Nephron (organoid): ENCODE measurements at regions not wholly inside any gene's neighbourhood (a gene's known extent, or its start where the extent isn't known, plus 50 kb on each side); places are given as distances from the start of the nearest gene placed in this dataset.

Experiments
- H3K27ac Mint-ChIP-seq, 3 experiments: 2 replicates each; pipeline ENCODE4 v1.8.0; 2020; ENCODE audit warnings: mixed read lengths in 3 of 3, mild to moderate bottlenecking in 2 of 3, moderate library complexity in 1 of 3
- H3K27me3 Mint-ChIP-seq: 2 replicates; pipeline ENCODE4 v1.8.0; 2021; ENCODE audit warnings: low read depth, mild to moderate bottlenecking, moderate library complexity, mixed read lengths
- H3K36me3 Mint-ChIP-seq: 2 replicates; pipeline ENCODE4 v1.8.0; 2020; ENCODE audit warnings: low read depth, mixed read lengths
- H3K4me1 Mint-ChIP-seq: 2 replicates; pipeline ENCODE4 v1.8.0; 2020; ENCODE audit warnings: mixed read lengths
- H3K4me3 Mint-ChIP-seq, 3 experiments: 2 replicates each; pipeline ENCODE4 v1.8.0; 2020; ENCODE audit warnings: mild to moderate bottlenecking in 3 of 3, mixed read lengths in 3 of 3, moderate library complexity in 2 of 3
- H3K9me3 Mint-ChIP-seq: 2 replicates; pipeline ENCODE4 v1.8.0; 2020; ENCODE audit warnings: mixed read lengths
- TF ChIP-seq, protein P1 (sequence below), 3 experiments: fragments of 200-600 bp; sonication (generic); IDR thresholded peaks; one replicate each; pipeline ENCODE4 v1.5.0; 2021; ENCODE audit warnings: antibody characterized with exemption in 3 of 3; ENCODE audit not compliant: unreplicated experiment in 3 of 3

DNA sequence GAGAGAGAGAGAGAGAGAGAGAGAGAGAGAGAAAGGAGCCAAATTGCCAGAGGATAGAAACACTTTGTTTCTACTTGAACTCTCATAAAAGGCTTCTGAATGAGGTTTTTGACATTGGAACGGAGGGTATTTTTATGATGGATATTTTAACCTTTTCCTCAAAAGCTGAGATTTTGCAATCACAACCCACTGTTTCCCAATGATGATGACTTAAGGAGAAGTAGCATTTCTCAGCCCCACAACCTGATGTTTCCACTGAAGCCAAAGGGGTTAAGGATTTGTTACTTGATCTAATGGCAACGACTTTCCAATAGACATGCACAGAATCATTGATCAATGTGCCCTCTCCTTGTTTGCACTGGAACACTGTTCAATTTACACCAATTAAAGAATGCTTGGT, 67.1 kb upstream of the POU3F3 start:
- no peaks in the 10 kb centered on the region for H3K9me3 Mint-ChIP-seq
- no peak overlapping the region for H3K27ac Mint-ChIP-seq
- peaks cover 40% of the 10 kb centered on the region for H3K27me3 Mint-ChIP-seq
- H3K4me1 Mint-ChIP-seq, result peaks cover 18% of the 10 kb centered on the region
- H3K4me3 Mint-ChIP-seq, result no peak overlapping the region
- no peaks in the 10 kb centered on the region for H3K36me3 Mint-ChIP-seq
- TF ChIP-seq, protein P1, sequence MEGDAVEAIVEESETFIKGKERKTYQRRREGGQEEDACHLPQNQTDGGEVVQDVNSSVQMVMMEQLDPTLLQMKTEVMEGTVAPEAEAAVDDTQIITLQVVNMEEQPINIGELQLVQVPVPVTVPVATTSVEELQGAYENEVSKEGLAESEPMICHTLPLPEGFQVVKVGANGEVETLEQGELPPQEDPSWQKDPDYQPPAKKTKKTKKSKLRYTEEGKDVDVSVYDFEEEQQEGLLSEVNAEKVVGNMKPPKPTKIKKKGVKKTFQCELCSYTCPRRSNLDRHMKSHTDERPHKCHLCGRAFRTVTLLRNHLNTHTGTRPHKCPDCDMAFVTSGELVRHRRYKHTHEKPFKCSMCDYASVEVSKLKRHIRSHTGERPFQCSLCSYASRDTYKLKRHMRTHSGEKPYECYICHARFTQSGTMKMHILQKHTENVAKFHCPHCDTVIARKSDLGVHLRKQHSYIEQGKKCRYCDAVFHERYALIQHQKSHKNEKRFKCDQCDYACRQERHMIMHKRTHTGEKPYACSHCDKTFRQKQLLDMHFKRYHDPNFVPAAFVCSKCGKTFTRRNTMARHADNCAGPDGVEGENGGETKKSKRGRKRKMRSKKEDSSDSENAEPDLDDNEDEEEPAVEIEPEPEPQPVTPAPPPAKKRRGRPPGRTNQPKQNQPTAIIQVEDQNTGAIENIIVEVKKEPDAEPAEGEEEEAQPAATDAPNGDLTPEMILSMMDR (IDR thresholded peaks at IDR 0.05; ENCODE audit: unreplicated experiment in 3 of 3), result no peak

DNA sequence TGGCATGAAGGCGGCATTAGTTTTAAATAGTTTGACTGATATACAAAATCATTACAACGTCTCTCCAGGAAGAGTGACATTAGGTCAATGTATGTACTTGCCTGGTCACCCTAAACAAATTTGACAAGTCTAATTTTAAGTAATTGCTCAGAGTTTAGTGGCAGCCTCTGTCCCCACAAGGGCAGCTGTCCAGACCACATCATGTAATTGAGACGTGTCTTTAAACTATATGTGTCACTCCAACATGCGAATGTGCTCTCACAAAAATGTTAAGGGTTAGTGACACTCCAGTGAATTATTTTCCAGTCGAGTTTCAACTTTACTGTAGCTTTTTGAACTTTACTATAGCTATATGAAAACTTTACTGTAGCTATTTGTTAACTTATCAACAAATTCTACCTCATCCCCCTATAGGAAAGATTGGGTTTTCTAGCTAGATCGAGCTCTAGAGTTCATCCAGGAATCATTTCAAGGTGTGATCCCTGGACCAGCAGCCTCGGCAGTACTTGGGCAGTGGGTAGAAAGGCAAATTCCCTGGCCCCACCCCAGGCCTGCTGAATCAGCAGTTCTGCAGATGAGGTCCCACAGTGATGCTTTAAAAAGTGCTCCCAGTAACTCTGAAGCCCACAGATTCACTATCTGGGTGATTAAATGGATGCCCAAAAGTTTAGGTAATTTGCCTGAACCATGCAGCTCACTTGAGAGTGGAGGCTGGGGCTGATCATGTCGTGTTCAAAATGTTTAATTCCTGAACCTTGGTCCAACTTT, 66.4 kb upstream of the POU3F3 start:
- TF ChIP-seq, protein P1 (IDR thresholded peaks at IDR 0.05; ENCODE audit: unreplicated experiment in 3 of 3), result no peak
- Mint-ChIP-seq H3K9me3 (no peaks in the 10 kb centered on the region), H3K4me1 (peaks cover 20% of the 10 kb centered on the region), H3K27me3 (peaks cover 40% of the 10 kb centered on the region), H3K4me3 (no peak overlapping the region), H3K36me3 (no peaks in the 10 kb centered on the region), H3K27ac (no peak overlapping the region)

DNA sequence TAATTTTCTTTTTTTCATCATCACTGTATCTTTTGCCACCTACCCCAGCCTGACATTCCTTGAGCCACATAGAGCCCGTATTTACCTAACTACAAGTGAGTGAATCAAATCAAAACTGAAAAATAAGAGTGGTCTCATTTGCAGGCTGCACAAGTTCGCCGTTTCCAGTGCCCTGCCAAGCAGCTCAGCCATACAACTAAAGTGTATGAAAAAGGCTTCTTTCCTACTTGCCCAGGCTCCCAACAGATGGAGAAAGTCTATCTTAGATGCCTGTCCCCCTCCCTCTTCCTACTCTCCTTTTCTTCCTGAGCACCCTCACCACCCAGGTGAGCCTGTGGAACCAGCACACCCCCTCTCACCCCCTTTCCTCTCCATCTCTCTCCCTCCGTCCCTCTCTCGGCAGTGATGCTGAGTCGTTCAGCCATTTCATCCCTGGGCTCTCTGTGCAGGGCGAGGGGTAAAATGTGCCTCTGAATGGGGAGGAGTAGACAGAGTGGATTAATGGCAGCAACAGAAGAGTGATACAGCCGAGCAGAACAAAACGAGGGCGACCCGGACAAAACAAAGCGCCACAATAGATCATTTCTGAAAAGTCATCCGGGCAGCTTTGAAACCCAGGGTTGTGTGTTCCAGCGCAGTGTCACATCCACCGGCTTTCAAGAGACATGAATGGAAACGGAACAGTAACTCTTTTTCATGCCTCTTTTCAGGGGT, 65.0 kb upstream of the POU3F3 start:
- Mint-ChIP-seq H3K27ac (no peak overlapping the region), H3K27me3 (peaks cover 40% of the 10 kb centered on the region), H3K36me3 (no peaks in the 10 kb centered on the region), H3K4me1 (peaks cover 20% of the 10 kb centered on the region), H3K9me3 (no peaks in the 10 kb centered on the region), H3K4me3 (no peak overlapping the region)
- TF ChIP-seq, protein P1 (IDR thresholded peaks at IDR 0.05; ENCODE audit: unreplicated experiment in 3 of 3), result no peak

DNA sequence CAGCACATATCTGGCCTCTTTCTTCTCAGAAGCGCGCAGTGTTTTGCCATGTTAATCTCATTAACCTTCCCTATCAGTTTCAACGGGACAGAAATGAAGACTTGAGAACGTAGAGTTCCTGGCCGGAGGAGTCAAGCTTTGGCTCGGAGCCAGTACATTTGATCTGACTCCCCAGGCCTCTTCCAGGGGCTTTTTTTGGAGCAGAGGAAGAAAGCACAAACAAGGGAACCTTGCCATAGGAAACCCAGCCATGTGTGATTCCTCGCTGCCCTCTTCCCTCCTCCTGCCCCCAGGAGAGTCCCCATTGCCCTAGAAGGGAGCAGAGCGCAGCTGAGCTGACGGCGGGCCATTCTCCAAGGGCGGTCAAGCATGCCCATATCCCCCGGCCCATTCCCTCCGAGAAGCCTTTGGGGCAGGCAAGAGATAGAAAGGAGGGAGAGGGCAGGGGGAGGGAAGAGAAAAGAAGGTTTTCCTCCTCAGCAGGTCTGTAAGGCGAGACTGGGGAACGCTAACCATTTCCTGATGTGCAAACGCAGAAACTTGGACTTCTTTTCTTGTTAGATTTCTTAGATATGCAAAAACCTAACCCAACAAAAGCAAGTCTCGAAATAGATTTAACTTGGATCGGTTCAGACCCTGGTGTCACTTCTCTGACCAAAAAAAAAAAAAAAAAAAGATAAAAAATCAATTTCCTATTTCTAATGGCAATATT, 63.7 kb upstream of the POU3F3 start:
- Mint-ChIP-seq H3K4me3 (peak overlapping the region; percentile 24 to 38 (median 38)), H3K36me3 (no peaks in the 10 kb centered on the region), H3K9me3 (no peaks in the 10 kb centered on the region), H3K27me3 (peaks cover 37% of the 10 kb centered on the region), H3K4me1 (peaks cover 20% of the 10 kb centered on the region), H3K27ac (peak overlapping the region; percentile 9 to 60 (median 42))
- TF ChIP-seq, protein P1 (IDR thresholded peaks at IDR 0.05; ENCODE audit: unreplicated experiment in 3 of 3), result no peak

DNA sequence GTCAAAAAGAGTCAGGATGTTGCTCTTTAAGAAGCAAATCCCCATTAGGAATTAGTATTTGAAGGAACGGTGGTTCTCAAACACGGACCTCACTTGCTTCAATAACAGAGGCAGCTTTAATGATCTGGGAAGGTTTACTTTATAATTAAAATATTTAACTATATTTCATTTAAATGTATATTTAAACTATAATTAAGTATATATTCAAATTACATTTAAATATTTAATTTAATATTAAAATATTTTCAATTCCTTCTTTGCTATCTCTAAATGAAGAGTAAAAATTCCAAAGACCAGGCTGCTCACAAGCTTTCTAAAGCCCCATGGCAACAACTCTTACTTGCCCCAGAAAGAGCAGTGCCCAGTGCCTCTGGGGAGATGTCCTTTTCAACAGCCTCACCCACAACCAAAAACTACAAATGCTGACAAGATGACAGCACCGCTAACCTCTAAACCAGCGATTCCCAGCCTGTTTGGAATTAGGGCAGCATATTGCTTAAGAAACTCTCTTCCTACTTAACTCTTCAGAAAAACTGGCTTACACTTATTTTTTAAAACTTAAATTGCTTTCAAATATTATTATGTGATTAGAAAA, 62.9 kb upstream of the POU3F3 start:
- Mint-ChIP-seq H3K36me3 (no peaks in the 10 kb centered on the region), H3K9me3 (no peaks in the 10 kb centered on the region), H3K27me3 (peaks cover 33% of the 10 kb centered on the region), H3K27ac (peak overlapping the region in 1 of 3 experiments; percentile 60), H3K4me3 (no peak overlapping the region), H3K4me1 (peaks cover 20% of the 10 kb centered on the region)
- TF ChIP-seq, protein P1 (IDR thresholded peaks at IDR 0.05; ENCODE audit: unreplicated experiment in 3 of 3), result no peak
